HG02885 (cell line): ENCODE measurements at regions not wholly inside any gene's neighbourhood (a gene's known extent, or its start where the extent isn't known, plus 50 kb on each side); places are given as distances from the start of the nearest gene placed in this dataset.

Source experiments
- ATAC-seq: cut with Tn5 transposase; IDR thresholded peaks from one replicate; pipeline ENCODE4 v1.9.1; 2021; ENCODE audit warnings: mild to moderate bottlenecking; ENCODE audit not compliant: unreplicated experiment, poor library complexity

GRCh38 chr20:52532674-52533073 is 341.1 kb upstream of the ZFP64 start:
- ATAC-seq: no peak

GRCh38 chr20:52530571-52530970 is 339.0 kb upstream of the ZFP64 start:
- no peak for ATAC-seq

GRCh38 chr20:52529826-52530225 is 338.2 kb upstream of the ZFP64 start:
- no peak for ATAC-seq

GRCh38 chr20:52524861-52525260 is 333.3 kb upstream of the ZFP64 start:
- no peak for ATAC-seq

GRCh38 chr20:52518735-52519134 is 327.2 kb upstream of the ZFP64 start:
- ATAC-seq: no peak

GRCh38 chr20:52515877-52516276 is 324.3 kb upstream of the ZFP64 start:
- ATAC-seq: no peak

GRCh38 chr20:52500157-52500556 is 308.6 kb upstream of the ZFP64 start:
- ATAC-seq: no peak

GRCh38 chr20:52497731-52498130 is 306.2 kb upstream of the ZFP64 start:
- no peak for ATAC-seq

- no peak for ATAC-seq
Observed at GRCh38 chr20:52496191-52496590, 304.6 kb upstream of the ZFP64 start.

- ATAC-seq: no peak
Observed at GRCh38 chr20:52494244-52494643, 302.7 kb upstream of the ZFP64 start.

GRCh38 chr20:52493171-52493721 is 301.7 kb upstream of the ZFP64 start:
- ATAC-seq: no peak

- no peak for ATAC-seq
Observed at GRCh38 chr20:52490711-52491430, 299.3 kb upstream of the ZFP64 start.

- no peak for ATAC-seq
Observed at GRCh38 chr20:52484438-52484837, 292.9 kb upstream of the ZFP64 start.

- no peak for ATAC-seq
Observed at GRCh38 chr20:52483382-52483781, 291.8 kb upstream of the ZFP64 start.

- no peak for ATAC-seq
Observed at GRCh38 chr20:52482044-52482443, 290.5 kb upstream of the ZFP64 start.

- ATAC-seq: no peak
Observed at GRCh38 chr20:52481443-52481842, 289.9 kb upstream of the ZFP64 start.

GRCh38 chr20:52476074-52476750 is 284.6 kb upstream of the ZFP64 start:
- no peak for ATAC-seq

- ATAC-seq: no peak
Observed at GRCh38 chr20:52473186-52473585, 281.6 kb upstream of the ZFP64 start.

- no peak for ATAC-seq
Observed at GRCh38 chr20:52470561-52470960, 279.0 kb upstream of the ZFP64 start.

GRCh38 chr20:52469128-52469527 is 277.5 kb upstream of the ZFP64 start:
- ATAC-seq: no peak

GRCh38 chr20:52465991-52466390 is 274.4 kb upstream of the ZFP64 start:
- ATAC-seq: no peak

GRCh38 chr20:52461582-52461981 is 270.0 kb upstream of the ZFP64 start:
- ATAC-seq: no peak
